SK-N-SH (cell line): ENCODE measurements at regions not wholly inside any gene's neighbourhood (a gene's known extent, or its start where the extent isn't known, plus 50 kb on each side); places are given as distances from the start of the nearest gene placed in this dataset.

ENCODE experiments used
- CTCF ChIA-PET: fragments of 300-600, 350-600 bp; formaldehyde crosslinking; extraction: SDS; loops from one replicate; lab custom pipeline; 2021; lab: Yijun Ruan, JAX
- POLR2A ChIA-PET: fragments of 350-600 bp; sonication (Branson Sonifier 250); formaldehyde crosslinking; extraction: SDS; loops from one replicate; lab custom pipeline; 2020; ENCODE audit warnings: antibody characterized with exemption, inconsistent platforms; lab: Yijun Ruan, JAX
- DNase-seq: peaks from one replicate; pipeline ENCODE4 v3.0.0; 2012
- H2AFZ ChIP-seq: fragments of 200-600 bp; sonication (generic); 2 replicates; pipeline ENCODE4 v1.8.1; 2016; ENCODE audit warnings: antibody characterized with exemption, mild to moderate bottlenecking, low read depth
- H3F3A ChIP-seq: fragments of 200-600 bp; sonication (generic); replicated peaks from 2 replicates; pipeline ENCODE3; 2016; ENCODE audit warnings: antibody characterized with exemption, mild to moderate bottlenecking; ENCODE audit not compliant: insufficient read depth
- H3K27ac ChIP-seq, 2 experiments: fragments of 200-500 bp in 1 of 2; fragments of 200-600 bp in 1 of 2; sonication (Bioruptor generic) in 1 of 2; sonication (generic), shearing (Covaris generic) in 1 of 2; 2 replicates each; pipeline versions ENCODE4 v1.5.1 to v1.6.1; 2014 to 2016; ENCODE audit warnings: low read depth in 2 of 2, inconsistent platforms in 1 of 2, low read length in 1 of 2, mild to moderate bottlenecking in 1 of 2, mixed read lengths in 1 of 2
- H3K27me3 ChIP-seq: fragments of 200-600 bp; sonication (generic), shearing (Covaris generic); 2 replicates; pipeline ENCODE4 v1.6.1; 2016; ENCODE audit warnings: mixed run types; ENCODE audit not compliant: insufficient read depth
- H3K36me3 ChIP-seq, 2 experiments: fragments of 200-500 bp in 1 of 2; fragments of 200-600 bp in 1 of 2; sonication (Bioruptor generic) in 1 of 2; sonication (generic) in 1 of 2; replicated peaks in 1 of 2; 2 replicates each; pipeline versions ENCODE3 to v1.5.1; 2014 to 2016; ENCODE audit warnings: low read length in 1 of 2, mild to moderate bottlenecking in 1 of 2; ENCODE audit not compliant: insufficient read depth in 2 of 2, control insufficient read depth in 1 of 2
- H3K4me1 ChIP-seq, 2 experiments: fragments of 200-500 bp in 1 of 2; fragments of 200-600 bp in 1 of 2; sonication (Bioruptor generic) in 1 of 2; sonication (generic), shearing (Covaris generic) in 1 of 2; 2 replicates each; pipeline versions ENCODE4 v1.5.1 to v1.6.1; 2014 to 2016; ENCODE audit warnings: low read depth in 1 of 2, low read length in 1 of 2, mixed run types in 1 of 2; ENCODE audit not compliant: insufficient read depth in 2 of 2, control insufficient read depth in 1 of 2
- H3K4me2 ChIP-seq: fragments of 200-600 bp; sonication (generic), shearing (Covaris generic); 2 replicates; pipeline ENCODE4 v1.6.1; 2017; ENCODE audit warnings: mixed run types
- H3K4me3 ChIP-seq, 2 experiments: fragments of 200-500 bp in 1 of 2; fragments of 200-600 bp in 1 of 2; sonication (Bioruptor generic) in 1 of 2; sonication (generic), shearing (Covaris generic) in 1 of 2; 2 replicates each; pipeline versions ENCODE4 v1.5.1 to v1.8.1; 2014 to 2016; ENCODE audit warnings: low read depth in 2 of 2, inconsistent platforms in 1 of 2, low read length in 1 of 2, mild to moderate bottlenecking in 1 of 2, mixed read lengths in 1 of 2, moderate library complexity in 1 of 2
- H3K79me2 ChIP-seq: fragments of 200-600 bp; sonication (generic); 2 replicates; pipeline ENCODE4 v1.8.1; 2017; ENCODE audit warnings: mild to moderate bottlenecking; ENCODE audit not compliant: insufficient read depth
- H3K9ac ChIP-seq: fragments of 200-600 bp; sonication (generic); 2 replicates; pipeline ENCODE4 v1.6.1; 2017; ENCODE audit warnings: mixed run types
- H3K9me2 ChIP-seq: fragments of 200-600 bp; sonication (generic); 2 replicates; pipeline ENCODE4 v1.6.1; 2017; ENCODE audit warnings: mixed run types
- H3K9me3 ChIP-seq: fragments of 200-600 bp; sonication (generic); 2 replicates; pipeline ENCODE4 v1.6.1; 2017; ENCODE audit warnings: mixed run types, mild to moderate bottlenecking, moderate library complexity
- H4K20me1 ChIP-seq: fragments of 200-600 bp; sonication (generic); 2 replicates; pipeline ENCODE4 v1.6.1; 2017; ENCODE audit warnings: mild to moderate bottlenecking, mixed run types; ENCODE audit not compliant: insufficient read depth
- CHD2 ChIP-seq: fragments of 150-350 bp; IDR thresholded peaks from 2 replicates; pipeline ENCODE4 v1.6.1; 2018; ENCODE audit warnings: low read length; ENCODE audit not compliant: partially characterized antibody
- ELF1 ChIP-seq: IDR thresholded peaks from 2 replicates; pipeline ENCODE4 v1.4.0; 2012
- FOSL2 ChIP-seq: IDR thresholded peaks from 2 replicates; pipeline ENCODE4 v1.4.0; 2012; ENCODE audit warnings: low read depth, mild to moderate bottlenecking, moderate library complexity, borderline replicate concordance
- FOXJ3 ChIP-seq: sonication (generic); formaldehyde crosslinking; IDR thresholded peaks from 2 replicates; pipeline ENCODE4 v1.5.1; 2020; ENCODE audit warnings: mild to moderate bottlenecking, missing genetic modification reagents
- FOXM1 ChIP-seq: IDR thresholded peaks from 2 replicates; pipeline ENCODE4 v1.4.0; 2012; ENCODE audit warnings: low read depth, mild to moderate bottlenecking
- GABPA ChIP-seq: IDR thresholded peaks from 2 replicates; pipeline ENCODE4 v1.4.0; 2012; ENCODE audit warnings: low read depth, mild to moderate bottlenecking
- JUND ChIP-seq: IDR thresholded peaks from 2 replicates; pipeline ENCODE4 v1.4.0; 2012
- MXI1 ChIP-seq: IDR thresholded peaks from 2 replicates; pipeline ENCODE4 v1.6.1; 2012; ENCODE audit warnings: mild to moderate bottlenecking, low read depth, low read length, improper control_type of control experiment
- NFIC ChIP-seq: IDR thresholded peaks from 2 replicates; pipeline ENCODE4 v1.4.0; 2012; ENCODE audit warnings: borderline replicate concordance
- POLR2AphosphoS5 ChIP-seq: IDR thresholded peaks from 2 replicates; pipeline ENCODE4 v1.6.1; 2012; ENCODE audit warnings: low read depth, low read length
- RAD21 ChIP-seq: IDR thresholded peaks from 2 replicates; pipeline ENCODE4 v1.6.1; 2012; ENCODE audit warnings: mild to moderate bottlenecking, low read length
- RCOR1 ChIP-seq: fragments of 150-350 bp; IDR thresholded peaks from 2 replicates; pipeline ENCODE4 v1.6.1; 2017; ENCODE audit warnings: antibody characterized with exemption, low read length
- RFX5 ChIP-seq: IDR thresholded peaks from 2 replicates; pipeline ENCODE4 v1.6.1; 2012; ENCODE audit warnings: mild to moderate bottlenecking, improper control_type of control experiment, low read length
- RXRA ChIP-seq: IDR thresholded peaks from 2 replicates; pipeline ENCODE4 v1.4.0; 2012; ENCODE audit warnings: low read depth, mild to moderate bottlenecking, borderline replicate concordance
- SIN3A ChIP-seq: IDR thresholded peaks from 2 replicates; pipeline ENCODE4 v1.6.1; 2012; ENCODE audit warnings: low read depth, mild to moderate bottlenecking, low read length, moderate library complexity, borderline replicate concordance
- SMC3 ChIP-seq: IDR thresholded peaks from 2 replicates; pipeline ENCODE4 v1.6.1; 2012; ENCODE audit warnings: low read depth, low read length, improper control_type of control experiment
- TAF1 ChIP-seq: IDR thresholded peaks from 2 replicates; pipeline ENCODE4 v1.6.1; 2012; ENCODE audit warnings: low read depth, mild to moderate bottlenecking, low read length, moderate library complexity, borderline replicate concordance
- TEAD4 ChIP-seq: IDR thresholded peaks from 2 replicates; pipeline ENCODE4 v1.4.0; 2012; ENCODE audit warnings: mild to moderate bottlenecking, borderline replicate concordance; ENCODE audit not compliant: insufficient read depth
- YY1 ChIP-seq: IDR thresholded peaks from 2 replicates; pipeline ENCODE4 v1.4.0; 2012; ENCODE audit warnings: low read depth, mild to moderate bottlenecking
- WGBS: methylation state at CpG from one replicate; pipeline ENCODE4 v1.1.6; 2017; ENCODE audit warnings: low lambda C conversion rate; 5-methylcytosine and 5-hydroxymethylcytosine counted together
- TF ChIP-seq, protein P1 (sequence below): IDR thresholded peaks from 2 replicates; pipeline ENCODE4 v1.4.0; 2012; ENCODE audit warnings: low read depth, borderline replicate concordance
- TF ChIP-seq, protein P2 (sequence below): fragments of 150-350 bp; IDR thresholded peaks from 2 replicates; pipeline ENCODE4 v1.6.1; 2016; ENCODE audit warnings: mild to moderate bottlenecking, low read depth, low read length
- TF ChIP-seq, protein P3 (sequence below): IDR thresholded peaks from 2 replicates; pipeline ENCODE4; 2012
- TF ChIP-seq, protein P4 (sequence below): IDR thresholded peaks from 2 replicates; pipeline ENCODE4 v1.4.0; 2012; ENCODE audit warnings: low read depth
- TF ChIP-seq, protein P5 (sequence below): IDR thresholded peaks from 2 replicates; pipeline ENCODE4 v1.6.1; 2012; ENCODE audit warnings: mild to moderate bottlenecking, low read depth, low read length, moderate library complexity
- TF ChIP-seq, protein P6 (sequence below): fragments of 200-600 bp; sonication (generic); IDR thresholded peaks from 2 replicates; pipeline ENCODE4 v1.6.1; 2017; ENCODE audit warnings: antibody characterized with exemption, mild to moderate bottlenecking, moderate library complexity

DNA sequence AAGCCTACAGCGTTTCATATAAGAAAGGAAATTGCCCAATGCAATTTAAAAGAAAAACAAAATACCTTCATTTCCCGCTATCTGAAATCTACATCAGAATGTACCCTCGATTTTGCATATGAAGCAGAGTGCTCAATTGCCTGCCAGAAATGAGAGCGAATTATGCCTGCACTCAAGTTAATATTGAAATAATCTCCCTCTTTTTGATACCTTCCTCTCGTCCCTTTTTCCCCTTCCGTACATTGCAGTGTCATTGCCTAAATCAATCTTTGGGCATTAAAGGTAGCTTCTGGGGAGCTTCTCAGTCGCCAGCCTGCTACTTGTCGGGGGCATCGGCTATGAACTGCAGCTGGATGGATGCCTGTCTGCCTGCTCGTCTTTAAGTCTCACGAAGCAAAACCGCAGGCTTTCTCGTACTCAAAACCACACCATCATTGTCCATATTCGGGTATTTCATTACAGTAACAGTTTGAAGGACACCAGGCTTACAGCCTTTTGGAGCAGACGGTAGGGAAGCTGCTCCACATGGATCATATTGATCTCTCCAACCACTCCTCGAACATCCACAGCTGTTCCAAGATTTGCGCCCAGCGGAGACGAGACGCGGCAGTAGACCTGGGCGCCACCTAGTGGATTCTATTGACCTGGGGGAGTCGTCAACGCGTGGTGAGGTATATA lies 64.0 kb upstream of the HNRNPA3 start:
- H3K4me3 ChIP-seq = peak overlapping the region; percentile 49 to 61
- H4K20me1 ChIP-seq = no peaks in the 10 kb centered on the region
- peak; percentile 72 for TF ChIP-seq SMC3
- TF ChIP-seq, protein P1, sequence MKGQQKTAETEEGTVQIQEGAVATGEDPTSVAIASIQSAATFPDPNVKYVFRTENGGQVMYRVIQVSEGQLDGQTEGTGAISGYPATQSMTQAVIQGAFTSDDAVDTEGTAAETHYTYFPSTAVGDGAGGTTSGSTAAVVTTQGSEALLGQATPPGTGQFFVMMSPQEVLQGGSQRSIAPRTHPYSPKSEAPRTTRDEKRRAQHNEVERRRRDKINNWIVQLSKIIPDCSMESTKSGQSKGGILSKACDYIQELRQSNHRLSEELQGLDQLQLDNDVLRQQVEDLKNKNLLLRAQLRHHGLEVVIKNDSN = no peak
- peak; percentile 76 for TF ChIP-seq RAD21
- TF ChIP-seq ELF1 = no peak
- no peak for TF ChIP-seq YY1
- no peak for TF ChIP-seq TEAD4
- TF ChIP-seq, protein P2, sequence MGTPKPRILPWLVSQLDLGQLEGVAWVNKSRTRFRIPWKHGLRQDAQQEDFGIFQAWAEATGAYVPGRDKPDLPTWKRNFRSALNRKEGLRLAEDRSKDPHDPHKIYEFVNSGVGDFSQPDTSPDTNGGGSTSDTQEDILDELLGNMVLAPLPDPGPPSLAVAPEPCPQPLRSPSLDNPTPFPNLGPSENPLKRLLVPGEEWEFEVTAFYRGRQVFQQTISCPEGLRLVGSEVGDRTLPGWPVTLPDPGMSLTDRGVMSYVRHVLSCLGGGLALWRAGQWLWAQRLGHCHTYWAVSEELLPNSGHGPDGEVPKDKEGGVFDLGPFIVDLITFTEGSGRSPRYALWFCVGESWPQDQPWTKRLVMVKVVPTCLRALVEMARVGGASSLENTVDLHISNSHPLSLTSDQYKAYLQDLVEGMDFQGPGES = no peak
- 0 out of 2 replicates have a peak, but pooled peaks have one; percentile 31 for TF ChIP-seq SIN3A
- no peak for TF ChIP-seq GABPA
- TF ChIP-seq TAF1 = no peak
- no peak for TF ChIP-seq RFX5
- TF ChIP-seq, protein P3, sequence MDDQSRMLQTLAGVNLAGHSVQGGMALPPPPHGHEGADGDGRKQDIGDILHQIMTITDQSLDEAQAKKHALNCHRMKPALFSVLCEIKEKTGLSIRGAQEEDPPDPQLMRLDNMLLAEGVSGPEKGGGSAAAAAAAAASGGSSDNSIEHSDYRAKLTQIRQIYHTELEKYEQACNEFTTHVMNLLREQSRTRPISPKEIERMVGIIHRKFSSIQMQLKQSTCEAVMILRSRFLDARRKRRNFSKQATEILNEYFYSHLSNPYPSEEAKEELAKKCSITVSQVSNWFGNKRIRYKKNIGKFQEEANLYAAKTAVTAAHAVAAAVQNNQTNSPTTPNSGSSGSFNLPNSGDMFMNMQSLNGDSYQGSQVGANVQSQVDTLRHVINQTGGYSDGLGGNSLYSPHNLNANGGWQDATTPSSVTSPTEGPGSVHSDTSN = no peak
- TF ChIP-seq FOXJ3 = no peak
- TF ChIP-seq, protein P4, sequence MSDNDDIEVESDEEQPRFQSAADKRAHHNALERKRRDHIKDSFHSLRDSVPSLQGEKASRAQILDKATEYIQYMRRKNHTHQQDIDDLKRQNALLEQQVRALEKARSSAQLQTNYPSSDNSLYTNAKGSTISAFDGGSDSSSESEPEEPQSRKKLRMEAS = peak; percentile 52; the same call in 1 of the 2 replicates
- peak; percentile 57; the same call in 1 of the 2 replicates for TF ChIP-seq MXI1
- TF ChIP-seq POLR2AphosphoS5 = no peak
- no peak for TF ChIP-seq FOXM1
- TF ChIP-seq FOSL2 = no peak
- TF ChIP-seq, protein P5, sequence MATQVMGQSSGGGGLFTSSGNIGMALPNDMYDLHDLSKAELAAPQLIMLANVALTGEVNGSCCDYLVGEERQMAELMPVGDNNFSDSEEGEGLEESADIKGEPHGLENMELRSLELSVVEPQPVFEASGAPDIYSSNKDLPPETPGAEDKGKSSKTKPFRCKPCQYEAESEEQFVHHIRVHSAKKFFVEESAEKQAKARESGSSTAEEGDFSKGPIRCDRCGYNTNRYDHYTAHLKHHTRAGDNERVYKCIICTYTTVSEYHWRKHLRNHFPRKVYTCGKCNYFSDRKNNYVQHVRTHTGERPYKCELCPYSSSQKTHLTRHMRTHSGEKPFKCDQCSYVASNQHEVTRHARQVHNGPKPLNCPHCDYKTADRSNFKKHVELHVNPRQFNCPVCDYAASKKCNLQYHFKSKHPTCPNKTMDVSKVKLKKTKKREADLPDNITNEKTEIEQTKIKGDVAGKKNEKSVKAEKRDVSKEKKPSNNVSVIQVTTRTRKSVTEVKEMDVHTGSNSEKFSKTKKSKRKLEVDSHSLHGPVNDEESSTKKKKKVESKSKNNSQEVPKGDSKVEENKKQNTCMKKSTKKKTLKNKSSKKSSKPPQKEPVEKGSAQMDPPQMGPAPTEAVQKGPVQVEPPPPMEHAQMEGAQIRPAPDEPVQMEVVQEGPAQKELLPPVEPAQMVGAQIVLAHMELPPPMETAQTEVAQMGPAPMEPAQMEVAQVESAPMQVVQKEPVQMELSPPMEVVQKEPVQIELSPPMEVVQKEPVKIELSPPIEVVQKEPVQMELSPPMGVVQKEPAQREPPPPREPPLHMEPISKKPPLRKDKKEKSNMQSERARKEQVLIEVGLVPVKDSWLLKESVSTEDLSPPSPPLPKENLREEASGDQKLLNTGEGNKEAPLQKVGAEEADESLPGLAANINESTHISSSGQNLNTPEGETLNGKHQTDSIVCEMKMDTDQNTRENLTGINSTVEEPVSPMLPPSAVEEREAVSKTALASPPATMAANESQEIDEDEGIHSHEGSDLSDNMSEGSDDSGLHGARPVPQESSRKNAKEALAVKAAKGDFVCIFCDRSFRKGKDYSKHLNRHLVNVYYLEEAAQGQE = no peak
- TF ChIP-seq NFIC = no peak
- no peak for TF ChIP-seq RXRA
- no peak for TF ChIP-seq JUND
- peak; percentile 52 for TF ChIP-seq CHD2
- TF ChIP-seq, protein P6, sequence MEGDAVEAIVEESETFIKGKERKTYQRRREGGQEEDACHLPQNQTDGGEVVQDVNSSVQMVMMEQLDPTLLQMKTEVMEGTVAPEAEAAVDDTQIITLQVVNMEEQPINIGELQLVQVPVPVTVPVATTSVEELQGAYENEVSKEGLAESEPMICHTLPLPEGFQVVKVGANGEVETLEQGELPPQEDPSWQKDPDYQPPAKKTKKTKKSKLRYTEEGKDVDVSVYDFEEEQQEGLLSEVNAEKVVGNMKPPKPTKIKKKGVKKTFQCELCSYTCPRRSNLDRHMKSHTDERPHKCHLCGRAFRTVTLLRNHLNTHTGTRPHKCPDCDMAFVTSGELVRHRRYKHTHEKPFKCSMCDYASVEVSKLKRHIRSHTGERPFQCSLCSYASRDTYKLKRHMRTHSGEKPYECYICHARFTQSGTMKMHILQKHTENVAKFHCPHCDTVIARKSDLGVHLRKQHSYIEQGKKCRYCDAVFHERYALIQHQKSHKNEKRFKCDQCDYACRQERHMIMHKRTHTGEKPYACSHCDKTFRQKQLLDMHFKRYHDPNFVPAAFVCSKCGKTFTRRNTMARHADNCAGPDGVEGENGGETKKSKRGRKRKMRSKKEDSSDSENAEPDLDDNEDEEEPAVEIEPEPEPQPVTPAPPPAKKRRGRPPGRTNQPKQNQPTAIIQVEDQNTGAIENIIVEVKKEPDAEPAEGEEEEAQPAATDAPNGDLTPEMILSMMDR = peak; percentile 91
- TF ChIP-seq RCOR1 = no peak
- H3K9me3 ChIP-seq = no peaks in the 10 kb centered on the region
- no peaks in the 10 kb centered on the region for H3K9me2 ChIP-seq
- peaks cover 2% of the 10 kb centered on the region for H3F3A ChIP-seq
- ChIA-PET POLR2A (interaction anchor here (0.7 to 1.2 kb wide), 5 partner anchors 117 to 1022 kb away, joined by 3 to 6 read pairs (median 5); no protein-coding TSS in a partner anchor), CTCF (interaction anchor here (0.5 to 12.7 kb wide), 100 partner anchors 7 to 1088 kb away, joined by 3 to 231 read pairs (median 4); partner anchors contain the start of genes HOXD10, HOXD8, HOXD9 and NFE2L2)
- WGBS = 9% methylated on average over 25 of the region's 25 CpGs
- no peak overlapping the region for H3K9ac ChIP-seq
- no peaks in the 10 kb centered on the region for H3K79me2 ChIP-seq
- H3K27ac ChIP-seq = no peak overlapping the region
- no peaks in the 10 kb centered on the region for H3K36me3 ChIP-seq
- no peaks in the 10 kb centered on the region for H3K27me3 ChIP-seq
- peak overlapping the region; percentile 91 for H3K4me2 ChIP-seq
- peaks cover 4 to 5% of the 10 kb centered on the region in 2 experiments; a peak in 3 of 4 replicates for H3K4me1 ChIP-seq
- peak overlapping the region; percentile 80; the same call in 1 of the 2 replicates for H2AFZ ChIP-seq
- peak; percentile 70 for DNase-seq
